Brain microvascular endothelial cell (primary cell): ENCODE measurements at regions not wholly inside any gene's neighbourhood (a gene's known extent, or its start where the extent isn't known, plus 50 kb on each side); places are given as distances from the start of the nearest gene placed in this dataset.

Experiments used
- DNase-seq: peaks from one replicate; pipeline ENCODE4 v3.0.0-alpha.2; 2020
- H3K27ac ChIP-seq: fragments of 250-450 bp; sonication (Bioruptor Pico); 2 replicates; pipeline ENCODE4 v1.5.1; 2020; ENCODE audit warnings: mild to moderate bottlenecking, moderate library complexity
- H3K27me3 ChIP-seq: fragments of 250-450 bp; sonication (Bioruptor Pico); replicated peaks from 2 replicates; pipeline ENCODE4 v1.5.1; 2020; ENCODE audit warnings: mild to moderate bottlenecking
- H3K36me3 ChIP-seq: fragments of 250-450 bp; sonication (Bioruptor Pico); replicated peaks from 2 replicates; pipeline ENCODE4 v1.5.1; 2020; ENCODE audit warnings: mild to moderate bottlenecking
- H3K4me3 ChIP-seq: 2 replicates; pipeline ENCODE4 v1.5.1; 2011; ENCODE audit warnings: low read depth, mild to moderate bottlenecking, control low read depth, low read length, moderate library complexity
- CTCF ChIP-seq: IDR thresholded peaks from 2 replicates; pipeline ENCODE4 v1.5.1; 2011; ENCODE audit warnings: low read depth, mild to moderate bottlenecking, moderate library complexity, low read length, control low read depth, inconsistent platforms; ENCODE audit errors: missing control alignments
- in situ Hi-C: cut with HindIII; loops from 2 replicates; pipeline ENCODE4 v1.10.0; 2017; ENCODE audit warnings: low sequenced_read_pairs, low pct_ligation_motif_present

GRCh38 chr22:44586999-44587736 is 89.1 kb upstream of the RTL6 start:
- no peak overlapping the region for H3K4me3 ChIP-seq
- no peaks in the 10 kb centered on the region for H3K36me3 ChIP-seq
- H3K27ac ChIP-seq, result no peak overlapping the region
- in situ Hi-C loops, result no loop called here
- DNase-seq, result no peak
- no peak for TF ChIP-seq CTCF
- peaks cover 6% of the 10 kb centered on the region for H3K27me3 ChIP-seq

DNA sequence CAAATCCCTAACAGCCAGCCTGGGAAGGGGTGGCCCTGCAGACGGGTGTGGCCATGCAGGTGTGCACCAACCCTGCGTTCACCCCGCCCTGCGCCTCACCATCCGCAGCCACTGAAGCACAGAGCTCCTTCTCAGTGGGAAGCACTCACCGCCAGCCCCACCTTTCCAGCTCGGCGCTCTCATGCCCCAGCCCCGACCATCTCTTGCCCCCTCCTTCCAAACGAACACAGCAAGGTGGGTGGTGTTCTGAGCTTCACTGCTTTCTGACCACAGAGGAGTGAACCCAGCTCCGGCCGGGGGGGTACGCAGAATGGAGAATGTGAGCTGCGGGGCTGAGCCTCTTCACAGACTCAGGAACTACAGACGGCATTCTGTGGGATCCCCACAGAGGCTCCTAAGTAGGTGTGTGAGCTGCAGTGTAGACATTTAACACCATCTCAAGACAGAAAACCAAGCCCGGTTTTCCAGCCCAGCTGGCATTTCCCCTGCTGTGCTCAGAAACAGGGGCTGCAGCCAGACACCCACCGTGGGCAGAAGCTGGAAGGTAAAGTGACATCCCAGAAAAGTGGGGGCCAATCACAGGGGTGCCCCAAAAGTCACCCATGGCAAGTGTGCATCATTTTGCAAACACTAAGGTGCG is 88.4 kb upstream of the RTL6 start:
- H3K27me3 ChIP-seq, result peaks cover 6% of the 10 kb centered on the region
- in situ Hi-C loops, result no loop called here
- H3K27ac ChIP-seq, result no peak overlapping the region
- H3K4me3 ChIP-seq, result no peak overlapping the region
- no peak for DNase-seq
- no peaks in the 10 kb centered on the region for H3K36me3 ChIP-seq
- no peak for TF ChIP-seq CTCF

- Histone ChIP-seq H3K27me3 (peaks cover 6% of the 10 kb centered on the region), H3K36me3 (no peaks in the 10 kb centered on the region), H3K27ac (no peak overlapping the region), H3K4me3 (no peak overlapping the region)
- DNase-seq, result no peak
- TF ChIP-seq CTCF, result no peak
- in situ Hi-C loops, result no loop called here
Measured at GRCh38 chr22:44585559-44586350, 87.7 kb upstream of the RTL6 start.

- in situ Hi-C loops, result no loop called here
- no peak overlapping the region for H3K27ac ChIP-seq
- H3K4me3 ChIP-seq, result no peak overlapping the region
- H3K27me3 ChIP-seq, result peaks cover 6% of the 10 kb centered on the region
- DNase-seq, result no peak
- H3K36me3 ChIP-seq, result no peaks in the 10 kb centered on the region
- no peak for TF ChIP-seq CTCF
Measured at GRCh38 chr22:44584256-44584902, 86.3 kb upstream of the RTL6 start.

DNA sequence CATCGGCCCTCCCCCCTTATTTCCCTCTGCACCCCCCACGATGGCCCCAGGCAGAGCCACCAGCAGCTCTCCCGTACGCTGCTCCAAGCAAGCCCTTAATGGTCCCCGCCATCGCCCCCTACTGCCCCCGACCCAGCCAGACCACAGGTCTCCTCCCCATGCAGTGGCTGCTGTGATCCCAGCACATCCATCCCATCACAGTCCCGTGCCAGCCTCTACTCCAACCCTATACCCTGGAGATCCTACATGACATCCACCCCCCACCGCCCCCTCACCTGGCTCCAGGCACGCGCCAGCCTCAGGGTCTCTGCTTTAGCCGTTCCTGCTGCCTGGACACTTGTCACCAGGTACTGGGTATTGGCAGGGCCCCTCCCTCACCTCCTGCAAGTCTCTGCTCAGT is 85.8 kb upstream of the RTL6 start:
- TF ChIP-seq CTCF, result no peak
- H3K4me3 ChIP-seq, result no peak overlapping the region
- DNase-seq, result no peak
- no peak overlapping the region for H3K27ac ChIP-seq
- in situ Hi-C loops, result no loop called here
- H3K27me3 ChIP-seq, result peaks cover 6% of the 10 kb centered on the region
- no peaks in the 10 kb centered on the region for H3K36me3 ChIP-seq
